Sciatic nerve (tissue), 2 donors: ENCODE measurements at regions not wholly inside any gene's neighbourhood (a gene's known extent, or its start where the extent isn't known, plus 50 kb on each side); places are given as distances from the start of the nearest gene placed in this dataset.

ENCODE experiments used
- ATAC-seq: fragments of 200-7000 bp; cut with Tn5 transposase; one replicate; pipeline ENCODE4 v1.9.1; 2020; ENCODE audit warnings: mild to moderate bottlenecking, moderate library complexity
- DNase-seq: peaks from one replicate; pipeline ENCODE4 v3.0.0-alpha.2; 2020; ENCODE audit warnings: low spot score
- intact Hi-C: fragments of 100-400 bp; cut with DNase I; formaldehyde crosslinking; loops from one replicate; pipeline ENCODE4 v1.14.2; 2022
- donor health status: DM: no; HTN: no; CAD: no.
- donor health status: DM: no; HTN: no; CAD: no.

DNA sequence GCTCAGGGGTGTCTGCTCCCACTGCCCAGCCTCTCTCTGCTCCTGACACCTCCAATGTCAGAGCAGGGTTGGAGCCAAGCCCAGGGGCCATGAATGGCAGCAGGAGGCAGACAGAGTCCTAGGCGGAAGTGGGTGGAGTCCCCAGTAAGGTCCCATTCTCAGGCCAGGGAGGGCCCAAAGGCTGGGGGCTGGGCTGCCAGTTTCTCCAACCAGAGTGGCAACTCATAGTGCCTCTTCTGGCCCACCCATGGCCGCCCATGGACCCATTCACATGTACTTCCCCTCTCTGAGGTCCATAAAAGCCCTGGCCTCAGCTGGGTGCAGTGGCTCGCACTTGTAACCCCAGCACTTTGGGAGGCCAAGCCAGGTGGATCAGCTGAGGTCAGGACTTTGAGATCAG is 261.8 kb upstream of the TNC start:
- intact Hi-C loops: no loop called here
- ATAC-seq: no peak
- no peak for DNase-seq

DNA sequence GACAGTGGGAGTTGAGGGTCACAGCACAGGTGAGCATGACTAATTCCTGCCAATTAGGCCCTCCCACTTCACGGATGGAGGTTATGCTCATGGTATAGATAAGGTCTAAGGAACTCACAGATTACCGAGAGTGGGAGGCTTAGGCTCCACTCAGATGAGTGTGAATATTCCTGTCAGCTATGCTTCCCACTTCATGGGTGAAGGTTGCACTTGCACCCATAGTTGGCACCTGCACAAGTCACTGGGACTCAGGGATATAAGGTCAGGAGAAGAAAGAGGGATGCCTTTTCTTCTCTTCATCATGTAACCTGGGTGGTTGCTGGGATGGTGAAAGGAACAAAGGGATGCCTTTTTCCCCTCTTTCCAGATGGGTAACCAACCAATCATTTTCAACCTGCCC is 264.9 kb upstream of the TNC start:
- DNase-seq (no peak), ATAC-seq (no peak)
- intact Hi-C loops: no loop called here

DNA sequence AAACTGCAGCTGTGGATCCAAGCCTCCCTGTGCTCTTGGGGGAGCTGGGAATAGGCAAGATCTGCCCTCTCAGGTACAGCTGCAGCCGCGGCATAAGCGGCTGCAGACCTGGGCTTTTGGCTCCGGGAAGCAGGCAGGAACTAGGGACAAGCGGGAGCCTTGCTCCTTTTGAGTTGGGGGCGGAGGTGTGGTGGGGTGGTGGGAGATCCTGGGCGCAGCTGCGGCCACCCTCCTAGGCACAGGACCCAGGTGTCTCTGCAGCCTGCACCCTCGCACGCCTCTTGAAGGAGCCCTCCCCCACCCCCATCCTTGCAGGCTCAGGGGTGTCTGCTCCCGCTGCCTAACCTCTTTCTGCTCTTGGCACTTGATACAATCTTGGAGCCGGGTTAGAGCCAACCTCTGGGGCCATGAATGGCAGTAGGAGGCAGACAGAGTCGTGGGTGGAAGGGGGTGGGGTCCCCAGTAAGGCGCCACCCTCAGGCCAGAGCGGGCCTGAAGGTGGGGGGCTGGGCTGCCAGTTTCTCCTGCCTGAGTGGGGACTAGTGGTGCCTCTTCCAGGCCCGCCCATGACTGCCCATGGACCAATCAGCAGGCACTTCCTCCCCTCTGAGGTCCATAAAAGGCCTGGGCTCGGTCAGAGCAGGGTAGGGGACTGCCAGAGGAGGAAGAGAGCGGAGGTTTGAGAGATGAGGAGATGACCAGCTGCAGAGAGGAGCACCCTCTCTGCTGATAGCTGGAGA is 267.6 kb upstream of the TNC start:
- intact Hi-C loops: no loop called here
- DNase-seq: no peak
- no peak for ATAC-seq

DNA sequence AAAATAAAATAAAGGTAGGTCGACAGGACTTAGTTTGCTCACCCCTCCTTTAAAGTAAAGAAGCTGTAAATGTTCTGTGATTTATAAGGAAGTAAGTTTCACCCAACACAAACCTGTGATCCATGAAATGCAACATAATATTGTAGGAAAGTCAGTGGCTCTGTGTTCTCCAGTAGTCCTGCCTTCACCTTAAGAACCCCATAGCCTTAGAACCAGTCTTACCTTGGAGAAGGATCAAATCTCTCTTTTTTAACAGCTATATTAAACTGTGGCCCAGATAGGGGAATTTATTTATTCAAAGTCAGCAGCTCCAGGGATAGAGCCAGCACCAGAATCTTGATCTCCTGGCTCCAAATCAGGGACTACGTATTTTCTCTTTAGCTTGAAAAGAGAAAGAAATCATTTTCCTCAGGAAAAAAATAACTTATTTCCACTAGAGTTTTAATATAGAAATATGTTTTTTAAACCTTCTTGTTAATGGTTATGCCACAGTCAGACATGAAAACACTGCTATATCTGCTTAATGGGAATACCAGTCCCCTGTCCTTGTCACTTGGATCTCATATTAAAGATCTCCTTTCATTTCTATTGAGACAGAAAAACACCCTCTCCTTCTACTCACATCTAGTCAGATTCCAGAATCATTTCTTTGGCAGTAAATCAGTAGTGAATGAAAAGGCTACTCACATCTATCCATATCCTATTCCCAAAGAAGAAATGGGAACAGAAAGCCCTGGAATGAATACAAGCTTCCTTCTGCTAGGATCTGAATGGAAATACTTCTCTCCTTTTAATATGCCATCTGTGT is 269.2 kb upstream of the TNC start:
- intact Hi-C loops: no loop called here
- DNase-seq (no peak), ATAC-seq (no peak)

DNA sequence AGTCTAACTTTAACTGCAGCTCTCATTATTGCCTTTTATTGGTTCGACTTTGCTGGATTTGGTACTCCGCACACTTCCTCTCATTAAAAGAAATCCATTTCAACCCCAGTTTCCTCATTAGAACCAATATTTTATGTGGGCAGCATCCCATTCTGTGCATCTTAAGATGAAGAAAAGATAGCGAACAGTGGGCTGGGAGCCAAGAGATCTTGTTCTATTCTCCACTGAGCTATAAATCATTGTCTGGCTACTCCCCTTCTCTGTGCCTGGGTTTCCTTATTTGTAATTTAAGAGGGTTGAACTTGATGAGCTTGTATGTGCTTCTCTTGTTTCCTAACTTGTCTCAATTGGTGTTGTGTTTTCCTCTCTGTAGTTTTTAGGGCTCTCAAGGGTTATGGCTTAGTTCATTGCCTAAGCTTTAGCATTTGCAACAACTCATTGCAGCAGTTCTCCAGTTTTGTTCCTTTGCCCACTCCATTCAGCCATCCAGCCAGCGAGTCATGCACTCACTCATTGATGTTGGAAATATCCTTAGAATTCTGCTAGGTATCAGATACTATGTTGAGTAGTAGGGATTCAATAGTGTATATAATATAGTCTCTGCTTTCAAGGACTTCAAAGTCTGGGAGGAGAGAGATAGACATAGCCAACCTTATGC is 273.3 kb upstream of the TNC start:
- DNase-seq (no peak), ATAC-seq (no peak)
- intact Hi-C loops: no loop called here

DNA sequence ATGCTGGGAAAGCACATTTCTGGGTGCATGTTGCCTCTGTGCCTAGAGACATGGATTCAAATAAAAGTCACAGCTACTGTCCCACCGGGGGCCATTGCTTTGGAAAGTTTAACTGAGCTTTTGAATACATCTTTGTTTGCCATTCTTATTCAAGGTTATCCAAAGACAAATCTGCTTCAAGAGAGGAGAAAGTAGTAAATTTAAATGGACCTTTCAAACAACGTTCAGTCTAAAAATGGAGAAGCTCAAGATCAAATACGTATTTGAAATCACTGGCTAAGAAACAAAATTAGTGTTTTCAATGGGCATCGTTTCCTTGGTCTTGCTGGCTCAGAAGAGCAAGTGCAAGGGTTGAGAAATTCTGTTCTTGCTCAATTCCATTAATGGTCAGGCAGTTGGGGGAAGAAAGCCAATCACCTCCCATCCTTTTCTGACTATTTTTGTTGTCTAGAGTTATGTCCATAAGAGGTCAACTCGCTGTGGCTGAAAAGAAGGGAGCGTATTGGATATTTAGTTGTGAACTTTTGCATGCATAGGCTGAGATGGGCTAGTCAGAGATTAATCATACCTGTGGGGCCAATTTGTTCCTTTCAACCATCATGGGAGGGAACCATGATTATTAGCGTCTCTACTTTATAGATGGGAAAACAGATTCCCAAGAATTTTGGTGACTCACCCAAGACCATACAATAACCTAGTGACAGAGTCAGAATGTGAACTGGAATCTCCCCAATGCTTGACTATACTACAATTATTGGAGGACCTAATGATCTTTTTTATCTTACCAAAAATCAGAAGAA is 276.2 kb upstream of the TNC start:
- intact Hi-C loops: no loop called here
- DNase-seq (no peak), ATAC-seq (peak; percentile 59)

DNA sequence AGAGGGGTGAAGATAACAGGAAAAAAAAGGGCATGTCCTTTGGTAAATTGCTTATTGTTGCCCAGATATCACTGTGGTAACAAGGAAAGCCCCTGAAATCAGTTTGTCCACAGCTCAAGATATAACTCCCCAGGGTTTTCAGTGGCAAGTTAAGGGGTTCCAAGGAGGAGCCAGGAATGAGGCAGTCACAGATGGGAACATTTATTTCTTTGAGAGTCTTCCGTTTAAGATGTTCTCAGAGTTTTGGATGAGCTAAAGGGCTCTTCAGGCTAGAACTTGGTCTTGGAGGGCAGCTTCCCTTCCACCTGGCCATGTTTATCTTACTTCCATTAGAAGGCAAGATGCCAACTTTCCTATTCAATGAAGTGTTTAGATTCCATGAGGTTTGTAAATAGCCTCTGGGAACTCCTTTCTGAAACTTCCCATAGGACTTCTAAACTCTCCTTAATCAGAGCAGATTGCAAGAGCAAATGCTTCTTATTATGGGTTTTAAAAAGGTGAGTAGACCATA is 277.6 kb upstream of the TNC start:
- ATAC-seq: peak; percentile 72
- no peak for DNase-seq
- intact Hi-C loops: loop anchor here (5.0 kb wide), 1 partner anchor 517 kb away; no protein-coding TSS in a partner anchor

DNA sequence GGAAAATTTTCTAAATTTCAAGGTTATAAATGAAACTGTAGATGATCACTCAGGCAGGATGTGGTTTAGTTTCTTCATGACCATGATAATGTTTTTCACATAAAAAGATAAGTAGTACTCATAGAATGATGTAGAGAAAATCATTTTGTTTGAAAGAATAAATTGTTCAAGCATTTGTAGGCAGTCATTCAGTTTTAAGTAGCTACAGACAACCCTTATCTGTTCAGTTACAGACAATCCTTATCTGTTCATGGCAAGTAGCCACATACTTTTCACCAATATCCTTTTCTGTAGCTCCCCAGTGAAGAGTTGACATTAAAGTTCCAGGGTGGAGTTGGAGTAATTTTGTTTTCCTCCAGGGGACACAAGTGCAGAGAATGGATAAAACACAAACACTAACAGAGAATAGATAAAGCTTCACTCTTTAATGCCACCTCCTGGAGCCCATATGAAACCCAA is 278.1 kb upstream of the TNC start:
- DNase-seq: no peak
- ATAC-seq: no peak
- intact Hi-C loops: loop anchor here (5.0 kb wide), 1 partner anchor 516 kb away; no protein-coding TSS in a partner anchor

DNA sequence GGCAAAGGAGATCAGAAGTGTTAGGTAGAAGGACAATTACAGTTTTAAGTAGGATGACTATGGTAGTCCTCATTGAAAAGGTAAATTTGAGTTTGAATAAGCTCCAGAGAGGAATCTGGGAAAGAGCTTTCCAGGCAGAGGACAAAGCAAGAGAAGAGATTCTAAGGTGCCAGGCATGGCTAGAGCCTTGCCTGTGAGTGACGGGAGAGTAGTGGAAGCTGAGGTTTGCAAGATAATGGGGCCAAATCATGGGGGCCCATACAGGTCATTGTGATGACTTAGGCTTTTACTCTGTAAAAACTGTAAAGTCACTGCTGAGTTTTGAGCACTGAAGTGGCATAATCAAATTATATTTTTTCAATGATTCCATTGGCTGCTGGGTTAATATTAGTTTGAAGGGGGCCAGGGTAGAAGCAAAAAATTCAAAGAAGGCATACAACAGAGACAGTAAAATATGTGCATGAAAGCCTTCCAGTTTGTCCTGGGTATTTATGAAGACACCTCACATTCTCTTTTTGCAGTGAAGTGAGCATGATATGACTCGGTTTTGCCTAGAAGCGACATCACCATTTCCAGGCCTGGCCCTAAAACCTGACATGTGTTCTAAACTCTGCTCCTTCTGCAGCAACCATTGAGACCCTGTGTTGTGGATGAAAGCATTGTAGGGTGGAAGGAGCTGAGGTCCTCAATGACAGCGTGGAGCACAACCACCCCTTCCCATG is 279.8 kb upstream of the TNC start:
- DNase-seq (no peak), ATAC-seq (no peak)
- intact Hi-C loops: loop anchor here (5.0 kb wide), 1 partner anchor 515 kb away; no protein-coding TSS in a partner anchor

DNA sequence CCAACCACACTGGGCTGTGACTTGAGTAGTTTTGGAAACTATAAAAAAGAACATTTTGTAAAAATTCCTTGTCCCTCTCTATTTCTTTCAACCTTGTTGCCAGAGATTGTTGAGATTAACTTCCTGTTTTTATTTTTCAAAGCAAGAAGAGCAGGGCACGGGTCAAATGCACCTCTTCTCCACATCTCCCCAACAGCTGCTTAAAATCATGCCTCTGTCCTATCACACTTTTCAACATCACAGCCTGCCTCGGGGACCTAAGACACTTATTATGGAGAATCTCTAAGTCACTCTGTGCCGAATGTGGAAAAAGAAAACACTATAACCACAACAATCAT is 280.3 kb upstream of the TNC start:
- no peak for ATAC-seq
- intact Hi-C loops: loop anchor here (5.0 kb wide), 1 partner anchor 514 kb away; no protein-coding TSS in a partner anchor
- no peak for DNase-seq

DNA sequence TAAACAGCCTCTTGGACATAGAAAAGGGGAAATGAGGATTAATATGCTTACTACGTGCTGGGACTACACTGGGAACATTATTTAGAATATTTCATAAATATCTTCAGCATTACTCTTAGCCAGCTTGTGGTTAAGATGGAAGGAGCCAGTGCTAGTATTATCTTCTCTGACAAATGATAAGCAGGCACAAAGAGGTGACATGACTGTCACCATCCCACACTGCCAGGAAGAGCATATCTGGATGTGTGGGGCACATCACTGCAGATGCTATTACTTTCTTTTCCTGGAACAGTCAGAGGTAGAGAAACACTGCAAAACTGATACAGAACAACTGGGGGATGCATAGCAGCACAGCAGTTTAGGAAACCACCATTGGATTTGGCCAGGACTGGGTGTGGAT is 281.0 kb upstream of the TNC start:
- no peak for DNase-seq
- no peak for ATAC-seq
- intact Hi-C loops: loop anchor here (5.0 kb wide), 1 partner anchor 513 kb away; no protein-coding TSS in a partner anchor

DNA sequence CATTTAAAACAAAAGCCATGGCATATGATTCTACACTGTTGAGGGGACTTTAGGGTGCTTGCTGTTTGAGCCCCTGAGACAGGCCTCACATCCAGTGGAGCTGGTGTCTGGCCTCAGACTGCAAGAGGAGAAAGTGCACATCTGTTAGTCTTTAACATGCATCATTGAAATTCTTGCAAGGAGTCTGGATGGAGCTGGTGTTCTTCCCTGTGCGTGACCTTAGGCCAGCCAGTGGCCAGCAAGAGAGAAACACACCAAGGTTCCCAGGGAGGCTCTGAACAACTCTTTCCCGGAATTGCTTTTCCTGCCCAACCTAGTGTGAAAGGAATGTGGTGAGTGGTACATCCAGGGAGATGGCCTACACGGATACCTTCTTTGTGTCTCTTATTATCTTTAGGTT is 282.8 kb upstream of the TNC start:
- DNase-seq (no peak), ATAC-seq (peak; percentile 96)
- intact Hi-C loops: no loop called here

DNA sequence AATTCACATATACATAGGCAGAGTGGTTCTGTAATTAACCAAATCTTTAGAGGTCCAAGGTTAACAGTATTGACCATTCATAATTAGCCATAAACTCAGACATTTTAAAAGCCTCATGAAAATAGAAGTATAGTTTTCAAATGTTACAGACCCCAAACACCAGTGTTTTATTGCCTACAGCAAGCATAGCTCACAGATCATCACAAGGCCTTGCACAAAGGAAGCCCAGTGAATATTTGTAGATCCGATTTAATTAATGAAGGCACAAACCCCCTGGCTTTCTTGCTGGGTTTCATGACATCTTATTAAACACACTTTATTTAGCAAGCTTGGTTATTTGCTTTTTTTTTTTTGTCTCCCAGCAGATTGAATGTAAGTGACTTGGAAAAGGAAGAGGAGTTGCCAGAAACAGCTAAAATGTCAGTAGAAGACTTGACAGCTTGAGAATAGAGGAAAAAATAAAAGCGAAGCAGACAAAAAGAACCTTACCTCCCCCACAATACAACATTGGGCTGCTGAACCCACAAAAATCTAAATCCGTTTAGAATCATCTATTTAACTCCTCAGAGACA is 283.9 kb upstream of the TNC start:
- ATAC-seq (no peak), DNase-seq (no peak)
- intact Hi-C loops: no loop called here

DNA sequence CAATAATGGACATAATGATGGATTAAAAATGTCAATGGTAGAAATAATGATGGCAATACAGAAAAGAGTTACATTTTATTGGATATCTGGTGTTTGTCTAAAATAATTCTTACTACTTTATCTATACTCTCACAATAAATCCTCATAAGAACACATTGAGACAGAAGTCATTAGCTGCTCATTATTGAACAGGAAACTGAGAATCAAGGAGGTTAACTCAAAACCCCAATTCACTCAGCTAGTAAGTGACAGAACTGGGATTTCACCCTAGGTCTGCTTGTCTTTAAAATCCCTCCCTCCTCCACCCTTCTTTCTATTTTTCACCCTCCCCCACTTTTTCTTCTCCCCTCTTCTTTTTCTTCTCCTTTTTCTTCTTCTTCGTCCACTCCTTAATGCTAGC is 285.8 kb upstream of the TNC start:
- intact Hi-C loops: no loop called here
- ATAC-seq (no peak), DNase-seq (no peak)

DNA sequence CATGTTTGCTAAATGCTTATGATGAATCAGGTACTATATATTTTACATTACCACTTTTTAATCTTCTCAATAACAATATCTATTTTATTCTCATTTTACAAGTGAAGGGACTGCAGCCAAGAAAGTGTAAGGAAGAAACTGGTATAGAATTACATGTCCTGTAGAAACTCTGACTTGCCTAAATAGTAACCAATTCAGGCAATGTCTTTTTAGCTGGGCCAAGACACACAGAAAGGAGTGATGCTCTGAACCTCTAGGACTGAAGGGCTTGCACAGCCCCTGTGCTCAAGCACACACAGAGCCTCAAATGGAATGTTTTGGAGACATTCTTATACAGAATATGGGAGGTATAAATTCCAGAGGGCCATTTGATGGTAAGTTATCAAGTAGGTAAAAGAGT is 286.4 kb upstream of the TNC start:
- ATAC-seq (no peak), DNase-seq (no peak)
- intact Hi-C loops: no loop called here

DNA sequence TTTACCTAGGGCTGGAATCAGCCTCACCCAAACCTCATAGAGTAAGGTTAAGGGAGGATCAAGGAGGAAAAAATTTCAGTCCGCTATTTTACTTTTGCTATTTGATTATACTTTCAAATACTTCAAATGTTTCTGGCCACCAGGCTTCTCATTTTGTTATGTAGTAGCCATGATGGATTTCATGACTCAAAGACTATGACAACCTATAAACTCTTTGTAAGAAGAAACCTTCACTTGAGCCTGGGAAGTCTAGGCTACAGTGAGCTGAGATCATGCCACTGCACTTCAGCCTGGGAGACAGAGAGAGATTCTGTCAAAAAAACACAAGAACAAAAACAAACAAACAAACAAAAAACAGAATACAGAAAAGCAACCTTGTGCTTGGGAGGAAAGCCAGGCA is 293.6 kb upstream of the TNC start:
- intact Hi-C loops: no loop called here
- ATAC-seq (no peak), DNase-seq (no peak)

DNA sequence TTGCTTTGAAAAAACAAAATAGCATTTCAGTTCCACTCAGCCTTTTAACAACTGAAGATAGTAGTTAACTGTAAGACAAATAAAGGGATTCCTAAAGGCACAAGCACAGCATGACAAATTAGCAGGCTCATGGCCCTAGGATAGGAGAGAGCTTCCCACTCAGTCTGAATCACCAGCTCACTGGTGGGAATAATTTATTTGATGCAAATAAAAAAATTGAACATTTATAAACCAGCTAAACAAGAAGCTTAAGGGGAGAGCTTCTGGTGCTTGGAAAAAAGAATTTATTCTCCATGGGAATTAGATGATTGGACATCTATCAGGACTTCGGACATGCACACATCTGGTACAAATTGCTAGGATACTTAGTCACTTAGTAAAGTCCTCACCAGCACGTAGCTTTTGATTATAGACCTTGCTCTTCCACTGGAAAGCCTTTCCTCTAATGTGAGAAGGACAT is 294.1 kb upstream of the TNC start:
- DNase-seq (no peak), ATAC-seq (no peak)
- intact Hi-C loops: no loop called here

DNA sequence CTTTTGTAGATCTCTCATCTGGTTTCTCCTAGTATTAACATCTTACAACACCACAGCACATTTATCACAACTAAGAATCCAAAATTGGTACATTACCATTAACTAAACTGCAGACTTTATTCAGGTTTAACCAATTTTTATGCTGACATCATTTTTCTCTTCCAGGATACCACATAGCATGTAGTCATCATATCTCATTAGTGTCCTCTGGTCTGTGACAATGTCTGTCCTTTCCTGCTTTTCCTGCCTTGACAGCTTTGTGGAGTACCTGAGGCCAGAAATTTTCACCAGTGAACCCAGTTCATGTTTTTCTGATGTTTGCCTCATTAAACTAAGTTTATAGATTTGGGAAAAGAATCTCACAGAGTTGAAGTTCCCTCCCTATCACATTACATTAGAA is 294.7 kb upstream of the TNC start:
- no peak for DNase-seq
- no peak for ATAC-seq
- intact Hi-C loops: no loop called here
